ENCODE measurements at regions not wholly inside any gene's neighbourhood (a gene's known extent, or its start where the extent isn't known, plus 50 kb on each side); places are given as distances from the start of the nearest gene placed in this dataset.

DNA sequence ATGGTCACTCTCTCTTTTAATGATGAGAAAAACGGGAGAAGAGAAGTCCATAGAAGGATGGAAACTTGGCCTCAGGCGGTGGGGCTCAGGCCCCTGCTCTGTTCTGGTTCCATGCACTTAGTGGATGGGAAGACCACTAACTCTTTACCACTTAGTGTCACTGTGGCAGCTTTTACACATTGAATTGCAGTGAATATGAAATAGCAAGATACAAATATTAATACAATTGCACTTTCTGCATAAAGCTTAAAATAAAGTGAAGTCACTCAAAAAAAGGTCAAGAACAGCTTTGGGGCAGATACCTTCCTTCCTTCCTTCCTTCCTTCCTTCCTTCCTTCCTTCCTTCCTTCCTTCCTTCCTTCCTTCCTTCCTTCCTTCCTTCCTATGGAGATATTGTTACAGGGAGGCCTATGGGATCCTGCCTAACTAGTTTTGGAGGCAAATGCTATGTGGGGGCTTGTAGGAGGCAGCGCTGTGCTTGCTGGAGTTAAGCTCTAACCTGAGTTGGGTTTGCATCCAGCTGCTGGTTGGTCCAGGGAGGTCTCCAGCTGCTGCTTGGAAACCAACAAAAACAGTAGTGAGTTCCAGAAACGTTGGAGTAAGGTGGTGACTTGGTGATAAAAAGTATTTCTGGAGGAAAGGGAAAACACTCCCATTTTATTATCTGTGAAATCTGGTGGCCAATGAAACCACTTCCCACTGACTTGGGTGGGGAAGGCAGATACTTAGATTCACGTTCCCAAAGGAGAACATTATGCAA lies 62.3 kb upstream of the NKX2-2 start:
- Histone ChIP-seq H4K20me1 (ENCODE audit: insufficient read depth, low read length) (no peaks in the 10 kb centered on the region), H3K79me2 (ENCODE audit: insufficient read depth, low read length) (no peaks in the 10 kb centered on the region), H3K36me3 (replicated peaks in 1 of 2; ENCODE audit: control insufficient read depth in 1 of 2, insufficient read depth in 2 of 2, low read length in 2 of 2) (no peaks in the 10 kb centered on the region), H3K4me3 (replicated peaks in 1 of 3; ENCODE audit: low read depth in 2 of 3, low read length in 3 of 3) (no peak overlapping the region), H3K9me3 (replicated peaks in 1 of 2; ENCODE audit: control insufficient read depth in 1 of 2, insufficient read depth in 1 of 2, low read length in 2 of 2) (no peaks in the 10 kb centered on the region), H2AFZ (ENCODE audit: insufficient read depth, low read depth, low read length, poor library complexity, severe bottlenecking) (no peak overlapping the region), H3K4me1 (ENCODE audit: control insufficient read depth in 1 of 2, insufficient read depth in 2 of 2, low read length in 2 of 2) (peaks cover 8 to 9% of the 10 kb centered on the region in 2 donors), H3K27me3 (ENCODE audit: control insufficient read depth in 2 of 2, insufficient read depth in 2 of 2, low read length in 2 of 2) (peaks cover 0 to 10% of the 10 kb centered on the region in 2 donors), H3K9ac (ENCODE audit: insufficient read depth, low read length, poor library complexity, severe bottlenecking) (no peak overlapping the region), H3K4me2 (replicated peaks; ENCODE audit: extremely low read depth, low read length, poor library complexity, severe bottlenecking) (no peak overlapping the region), H3K27ac (ENCODE audit: low read depth in 1 of 2, low read length in 2 of 2) (no peak overlapping the region)
- peaks cover 10 to 35% (median 25%) of the 10 kb centered on the region in 3 donors for H3K27me3 Mint-ChIP-seq (ENCODE audit: low read depth in 3 of 3)
- no peak overlapping the region for H3K27ac Mint-ChIP-seq
- DNase-seq, result no peak
- no peaks in the 10 kb centered on the region for H3K36me3 Mint-ChIP-seq
- H3K4me1 Mint-ChIP-seq, result peaks cover 7% of the 10 kb centered on the region
- WGBS (ENCODE audit: insufficient coverage), result 92% methylated on average over 1 of the region's 5 CpGs
- H3K4me3 Mint-ChIP-seq, result no peak overlapping the region
- intact Hi-C loops (cut with micrococcal nuclease), result no loop called here
- TF ChIP-seq, protein P1, sequence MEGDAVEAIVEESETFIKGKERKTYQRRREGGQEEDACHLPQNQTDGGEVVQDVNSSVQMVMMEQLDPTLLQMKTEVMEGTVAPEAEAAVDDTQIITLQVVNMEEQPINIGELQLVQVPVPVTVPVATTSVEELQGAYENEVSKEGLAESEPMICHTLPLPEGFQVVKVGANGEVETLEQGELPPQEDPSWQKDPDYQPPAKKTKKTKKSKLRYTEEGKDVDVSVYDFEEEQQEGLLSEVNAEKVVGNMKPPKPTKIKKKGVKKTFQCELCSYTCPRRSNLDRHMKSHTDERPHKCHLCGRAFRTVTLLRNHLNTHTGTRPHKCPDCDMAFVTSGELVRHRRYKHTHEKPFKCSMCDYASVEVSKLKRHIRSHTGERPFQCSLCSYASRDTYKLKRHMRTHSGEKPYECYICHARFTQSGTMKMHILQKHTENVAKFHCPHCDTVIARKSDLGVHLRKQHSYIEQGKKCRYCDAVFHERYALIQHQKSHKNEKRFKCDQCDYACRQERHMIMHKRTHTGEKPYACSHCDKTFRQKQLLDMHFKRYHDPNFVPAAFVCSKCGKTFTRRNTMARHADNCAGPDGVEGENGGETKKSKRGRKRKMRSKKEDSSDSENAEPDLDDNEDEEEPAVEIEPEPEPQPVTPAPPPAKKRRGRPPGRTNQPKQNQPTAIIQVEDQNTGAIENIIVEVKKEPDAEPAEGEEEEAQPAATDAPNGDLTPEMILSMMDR (IDR thresholded peaks at IDR 0.05), result no peak
- peaks cover 0 to 4% (median 0%) of the 10 kb centered on the region in 7 donors for H3K9me3 Mint-ChIP-seq

DNA sequence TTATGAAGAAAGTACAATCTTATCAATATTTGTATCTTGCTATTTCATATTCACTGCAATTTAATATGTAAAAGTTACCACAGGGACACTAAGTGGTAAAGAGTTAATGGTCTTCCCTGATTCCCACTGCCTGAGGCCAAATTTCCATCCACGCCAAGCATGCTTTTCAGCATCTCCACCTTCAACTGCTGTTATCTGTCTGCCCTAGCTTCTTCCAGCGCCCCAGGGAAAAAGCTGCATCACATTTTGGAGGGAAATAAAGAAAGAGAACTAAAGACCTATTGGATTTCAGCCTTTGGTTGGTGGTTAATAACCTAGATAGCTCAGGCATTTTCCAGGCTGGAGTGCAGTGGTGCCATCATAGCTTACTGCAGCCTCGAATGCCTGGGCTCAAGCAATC lies 61.3 kb upstream of the NKX2-2 start:
- peaks cover 2 to 12% of the 10 kb centered on the region in 2 donors for H3K27me3 ChIP-seq (ENCODE audit: control insufficient read depth in 2 of 2, insufficient read depth in 2 of 2, low read length in 2 of 2)
- no peaks in the 10 kb centered on the region for H3K9me3 ChIP-seq (replicated peaks in 1 of 2; ENCODE audit: control insufficient read depth in 1 of 2, insufficient read depth in 1 of 2, low read length in 2 of 2)
- no peak overlapping the region for H3K4me3 ChIP-seq (replicated peaks in 1 of 3; ENCODE audit: low read depth in 2 of 3, low read length in 3 of 3)
- TF ChIP-seq, protein P1 (IDR thresholded peaks at IDR 0.05), result no peak
- H3K36me3 ChIP-seq (replicated peaks in 1 of 2; ENCODE audit: control insufficient read depth in 1 of 2, insufficient read depth in 2 of 2, low read length in 2 of 2), result no peaks in the 10 kb centered on the region
- WGBS (ENCODE audit: insufficient coverage), result no CpG with 5 or more reads among the region's 3 CpGs
- peaks cover 0 to 3% (median 0%) of the 10 kb centered on the region in 7 donors for H3K9me3 Mint-ChIP-seq
- H3K27ac ChIP-seq (ENCODE audit: low read depth in 1 of 2, low read length in 2 of 2), result no peak overlapping the region
- intact Hi-C loops (cut with micrococcal nuclease), result no loop called here
- no peak overlapping the region for H3K4me2 ChIP-seq (replicated peaks; ENCODE audit: extremely low read depth, low read length, poor library complexity, severe bottlenecking)
- no peaks in the 10 kb centered on the region for H4K20me1 ChIP-seq (ENCODE audit: insufficient read depth, low read length)
- no peak for DNase-seq
- no peak overlapping the region for H3K27ac Mint-ChIP-seq
- H2AFZ ChIP-seq (ENCODE audit: insufficient read depth, low read depth, low read length, poor library complexity, severe bottlenecking), result no peak overlapping the region
- H3K9ac ChIP-seq (ENCODE audit: insufficient read depth, low read length, poor library complexity, severe bottlenecking), result no peak overlapping the region
- H3K4me1 ChIP-seq (ENCODE audit: control insufficient read depth in 1 of 2, insufficient read depth in 2 of 2, low read length in 2 of 2), result peaks cover 15 to 17% of the 10 kb centered on the region in 2 donors
- H3K79me2 ChIP-seq (ENCODE audit: insufficient read depth, low read length), result no peaks in the 10 kb centered on the region
- no peak overlapping the region for H3K4me3 Mint-ChIP-seq
- H3K36me3 Mint-ChIP-seq, result no peaks in the 10 kb centered on the region
- H3K4me1 Mint-ChIP-seq, result peaks cover 14% of the 10 kb centered on the region
- H3K27me3 Mint-ChIP-seq (ENCODE audit: low read depth in 3 of 3), result peaks cover 10 to 28% (median 26%) of the 10 kb centered on the region in 3 donors

Data from CD14-positive monocyte (primary cell).